H1 (cell line): ENCODE measurements at regions not wholly inside any gene's neighbourhood (a gene's known extent, or its start where the extent isn't known, plus 50 kb on each side); places are given as distances from the start of the nearest gene placed in this dataset.

ENCODE experiments used
- CTCF ChIA-PET: fragments of 300-600 bp; sonication (Branson Sonifier 250); formaldehyde crosslinking; loops from one replicate; lab custom pipeline; 2021; ENCODE audit not compliant: partially characterized antibody; lab: Charles Lee
- POLR2A ChIA-PET: fragments of 300-600 bp; sonication (Branson Sonifier 250); formaldehyde crosslinking; loops from one replicate; lab custom pipeline; 2021; ENCODE audit warnings: inconsistent platforms; ENCODE audit not compliant: partially characterized antibody; lab: Charles Lee
- DNase-seq, 2 experiments: peaks; one replicate each; pipeline versions ENCODE4 v3.0.0 to v3.0.0-alpha.2; 2010 to 2022; ENCODE audit warnings: low spot score in 2 of 2, low read depth in 1 of 2, mixed read lengths in 1 of 2
- FAIRE-seq: peaks from 2 replicates; lab custom pipeline; 2011; peaks lifted over from hg19 to GRCh38; lab: Jason Lieb, UNC
- H2AFZ ChIP-seq: 2 replicates; pipeline ENCODE4 v1.8.1; 2012; ENCODE audit warnings: low read length, inconsistent platforms
- H2AK5ac ChIP-seq: 2 replicates; pipeline ENCODE4 v1.6.1; 2013; ENCODE audit warnings: low read depth, low read length
- H2BK120ac ChIP-seq: replicated peaks from 2 replicates; pipeline ENCODE3; 2013; ENCODE audit warnings: low read depth, low read length, inconsistent platforms
- H2BK12ac ChIP-seq: 2 replicates; pipeline ENCODE4 v1.6.1; 2013; ENCODE audit warnings: low read depth, low read length
- H2BK15ac ChIP-seq: 2 replicates; pipeline ENCODE4 v1.6.1; 2013; ENCODE audit warnings: low read length
- H2BK20ac ChIP-seq: 2 replicates; pipeline ENCODE4 v1.6.1; 2013; ENCODE audit warnings: low read length
- H2BK5ac ChIP-seq: 2 replicates; pipeline ENCODE4 v1.6.1; 2013; ENCODE audit warnings: low read depth, low read length
- H3K14ac ChIP-seq: 2 replicates; pipeline ENCODE4 v1.6.1; 2013; ENCODE audit warnings: inconsistent platforms; ENCODE audit not compliant: insufficient read length
- H3K18ac ChIP-seq: 2 replicates; pipeline ENCODE4 v1.6.1; 2013; ENCODE audit warnings: low read length; ENCODE audit errors: extremely low read depth
- H3K23ac ChIP-seq: 2 replicates; pipeline ENCODE4 v1.6.1; 2013; ENCODE audit warnings: inconsistent platforms; ENCODE audit not compliant: insufficient read length
- H3K23me2 ChIP-seq: 2 replicates; pipeline ENCODE4 v1.6.1; 2013; ENCODE audit warnings: low read depth, low read length
- H3K27ac ChIP-seq: 2 replicates; pipeline ENCODE4 v1.6.1; 2011; ENCODE audit warnings: low read depth, low read length, inconsistent platforms
- H3K27me3 ChIP-seq, 4 experiments: replicated peaks in 1 of 4; 1 replicate in 1 of 4; 2 replicates in 3 of 4; pipeline versions ENCODE4 v1.6.1 to v1.8.1; 2011 to 2013; ENCODE audit warnings: low read length in 3 of 4, mild to moderate bottlenecking in 3 of 4, inconsistent platforms in 2 of 4, mixed read lengths in 2 of 4, moderate library complexity in 1 of 4; ENCODE audit not compliant: control insufficient read depth in 3 of 4, insufficient read depth in 3 of 4; ENCODE audit errors: extremely low read depth in 1 of 4
- H3K36me3 ChIP-seq, 4 experiments: 2 replicates each; pipeline versions ENCODE4 v1.6.1 to v1.8.1; 2011 to 2013; ENCODE audit warnings: mild to moderate bottlenecking in 4 of 4, low read length in 3 of 4, moderate library complexity in 2 of 4, control low read depth in 1 of 4, inconsistent platforms in 1 of 4; ENCODE audit not compliant: insufficient read depth in 4 of 4, control insufficient read depth in 2 of 4
- H3K4ac ChIP-seq: replicated peaks from 2 replicates; pipeline ENCODE3; 2013; ENCODE audit warnings: low read length, low read depth, mixed read lengths, inconsistent platforms; ENCODE audit not compliant: insufficient read length
- H3K4me1 ChIP-seq, 4 experiments: replicated peaks in 1 of 4; 1 replicate in 1 of 4; 2 replicates in 3 of 4; pipeline versions ENCODE4 v1.6.1 to v1.8.1; 2011 to 2013; ENCODE audit warnings: low read length in 3 of 4, inconsistent platforms in 2 of 4, mixed read lengths in 1 of 4; ENCODE audit not compliant: insufficient read depth in 4 of 4, control insufficient read depth in 3 of 4
- H3K4me2 ChIP-seq, 2 experiments: 2 replicates each; pipeline versions ENCODE4 v1.6.1 to v1.8.1; 2011 to 2013; ENCODE audit warnings: low read depth in 2 of 2, low read length in 2 of 2, control low read depth in 1 of 2, inconsistent platforms in 1 of 2, mild to moderate bottlenecking in 1 of 2; ENCODE audit not compliant: insufficient read depth in 1 of 2
- H3K4me3 ChIP-seq, 4 experiments: fragments of 200-600, 300-600 bp in 1 of 4; sonication (generic), shearing (Covaris generic), sonication (Bioruptor Twin) in 1 of 4; 2 replicates each; pipeline versions ENCODE4 v1.5.1 to v1.8.1; 2011 to 2016; ENCODE audit warnings: low read length in 4 of 4, low read depth in 3 of 4, control low read depth in 2 of 4, inconsistent platforms in 2 of 4, mild to moderate bottlenecking in 2 of 4, mixed read lengths in 1 of 4, moderate library complexity in 1 of 4; ENCODE audit not compliant: insufficient read depth in 2 of 4; ENCODE audit errors: extremely low read depth in 1 of 4
- H3K56ac ChIP-seq: replicated peaks from 2 replicates; pipeline ENCODE3; 2013; ENCODE audit warnings: low read depth, mild to moderate bottlenecking, mixed read lengths, low read length, inconsistent platforms; ENCODE audit not compliant: insufficient read length
- H3K79me1 ChIP-seq: 2 replicates; pipeline ENCODE4 v1.6.1; 2013; ENCODE audit warnings: low read depth, low read length, control low read depth
- H3K79me2 ChIP-seq, 2 experiments: 2 replicates each; pipeline versions ENCODE4 v1.6.1 to v1.8.1; 2012 to 2013; ENCODE audit warnings: low read length in 2 of 2, mild to moderate bottlenecking in 2 of 2, inconsistent platforms in 1 of 2; ENCODE audit not compliant: insufficient read depth in 2 of 2, control insufficient read depth in 1 of 2
- H3K9ac ChIP-seq, 4 experiments: replicated peaks in 1 of 4; 1 replicate in 1 of 4; 2 replicates in 3 of 4; pipeline versions ENCODE4 v1.6.1 to v1.8.1; 2011 to 2013; ENCODE audit warnings: low read depth in 3 of 4, low read length in 3 of 4, control low read depth in 2 of 4, mild to moderate bottlenecking in 2 of 4, moderate library complexity in 2 of 4, inconsistent platforms in 1 of 4; ENCODE audit errors: extremely low read depth in 1 of 4
- H3K9me3 ChIP-seq, 2 experiments: 2 replicates each; pipeline versions ENCODE4 v1.6.1 to v1.8.1; 2012 to 2013; ENCODE audit warnings: mild to moderate bottlenecking in 2 of 2, moderate library complexity in 2 of 2, control low read depth in 1 of 2, inconsistent platforms in 1 of 2, low read depth in 1 of 2, low read length in 1 of 2, mixed read lengths in 1 of 2; ENCODE audit not compliant: insufficient read depth in 2 of 2
- H4K20me1 ChIP-seq, 2 experiments: replicated peaks in 1 of 2; 2 replicates each; pipeline versions ENCODE3 to v1.8.1; 2011 to 2013; ENCODE audit warnings: inconsistent platforms in 2 of 2, low read length in 2 of 2, mild to moderate bottlenecking in 1 of 2; ENCODE audit not compliant: insufficient read depth in 2 of 2, control insufficient read depth in 1 of 2
- H4K5ac ChIP-seq: 2 replicates; pipeline ENCODE4 v1.6.1; 2013; ENCODE audit warnings: low read length, low read depth, mixed read lengths, inconsistent platforms; ENCODE audit not compliant: insufficient read length
- H4K8ac ChIP-seq: 2 replicates; pipeline ENCODE4 v1.8.0; 2013; ENCODE audit warnings: mild to moderate bottlenecking, moderate library complexity, low read length, inconsistent platforms; ENCODE audit not compliant: insufficient read depth; ENCODE audit errors: extremely low read depth
- H4K91ac ChIP-seq: replicated peaks from 2 replicates; pipeline ENCODE3; 2013; ENCODE audit warnings: low read length, mixed read lengths, inconsistent platforms; ENCODE audit not compliant: insufficient read length
- CHD1 ChIP-seq: IDR thresholded peaks from 2 replicates; pipeline ENCODE4 v1.6.1; 2012; ENCODE audit warnings: low read depth, low read length, improper control_type of control experiment
- EP300 ChIP-seq, 2 experiments: IDR thresholded peaks; 1 replicate in 1 of 2; 2 replicates in 1 of 2; pipeline ENCODE4 v1.6.1; 2011 to 2012; ENCODE audit warnings: low read depth in 2 of 2, low read length in 2 of 2, mild to moderate bottlenecking in 2 of 2, borderline replicate concordance in 1 of 2, inconsistent platforms in 1 of 2, moderate library complexity in 1 of 2
- POLR2AphosphoS5 ChIP-seq: IDR thresholded peaks from 2 replicates; pipeline ENCODE4 v1.6.1; 2011; ENCODE audit warnings: low read depth, low read length
- RFX5 ChIP-seq: IDR thresholded peaks from 2 replicates; pipeline ENCODE4 v1.6.1; 2011; ENCODE audit warnings: low read depth, low read length, improper control_type of control experiment, borderline replicate concordance
- SP2 ChIP-seq: IDR thresholded peaks from 2 replicates; pipeline ENCODE4 v1.6.1; 2012; ENCODE audit warnings: mild to moderate bottlenecking, low read length, inconsistent platforms
- YY1 ChIP-seq: IDR thresholded peaks from 2 replicates; pipeline ENCODE4 v1.6.1; 2011; ENCODE audit warnings: low read depth, mild to moderate bottlenecking, low read length
- ZNF274 ChIP-seq: IDR thresholded peaks from 2 replicates; pipeline ENCODE4 v1.7.0; 2012; ENCODE audit warnings: low read length, borderline replicate concordance; ENCODE audit errors: extremely low read depth
- WGBS, 2 experiments: shearing (Covaris generic) in 1 of 2; methylation state at CpG; one replicate each; pipeline versions ENCODE4 v1.1.6 to v1.1.7; 2013 to 2015; ENCODE audit warnings: low lambda C conversion rate in 2 of 2, mixed read lengths in 2 of 2, inconsistent platforms in 1 of 2, low coverage in 1 of 2, missing lambda C conversion rate in 1 of 2; ENCODE audit not compliant: insufficient replicate concordance in 2 of 2, insufficient coverage in 1 of 2, insufficient read length in 1 of 2; ENCODE audit errors: extremely low coverage in 1 of 2, missing lambda C conversion rate in 1 of 2; 5-methylcytosine and 5-hydroxymethylcytosine counted together

DNA sequence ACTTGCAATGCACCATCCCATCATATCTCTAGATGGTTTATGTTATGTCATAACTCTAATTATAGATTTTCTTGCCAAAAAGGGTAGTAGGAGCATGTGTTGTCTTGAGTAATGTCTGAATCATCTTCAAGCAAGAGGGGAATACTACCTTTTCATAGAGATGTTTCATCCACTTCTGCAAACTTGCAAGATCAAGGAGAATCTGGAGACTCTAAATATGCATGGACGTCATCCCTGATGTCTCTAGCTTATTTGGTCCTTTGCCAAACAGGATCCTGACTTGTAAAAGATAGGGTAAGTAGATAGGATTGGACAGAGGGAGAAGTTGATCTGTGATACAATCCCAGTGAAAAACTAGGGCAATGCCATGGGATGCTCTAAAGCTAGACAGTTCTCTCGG is 246.5 kb downstream of the DMRTA1 start:
- Histone ChIP-seq H2BK120ac (no peak overlapping the region), H4K20me1 (no peaks in the 10 kb centered on the region), H3K23me2 (no peaks in the 10 kb centered on the region; the same call in 1 of the 2 replicates), H3K27ac (no peak overlapping the region), H3K14ac (no peak overlapping the region), H3K56ac (no peak overlapping the region), H3K18ac (no peak overlapping the region), H2AFZ (no peak overlapping the region), H2BK5ac (no peak overlapping the region), H3K9me3 (no peaks in the 10 kb centered on the region), H4K5ac (no peak overlapping the region), H4K91ac (no peak overlapping the region), H2AK5ac (no peak overlapping the region), H2BK15ac (no peak overlapping the region), H3K4me3 (no peak overlapping the region), H3K4me2 (no peak overlapping the region), H3K27me3 (no peaks in the 10 kb centered on the region), H3K4ac (no peak overlapping the region), H2BK20ac (no peak overlapping the region), H4K8ac (no peak overlapping the region), H3K36me3 (no peaks in the 10 kb centered on the region), H2BK12ac (no peak overlapping the region), H3K23ac (no peak overlapping the region), H3K4me1 (no peaks in the 10 kb centered on the region), H3K9ac (no peak overlapping the region), H3K79me1 (no peaks in the 10 kb centered on the region), H3K79me2 (no peaks in the 10 kb centered on the region)
- WGBS, 2 experiments = 91% methylated on average over 2 of the region's 2 CpGs; no CpG with 5 or more reads in 1 of the 2 experiments
- TF ChIP-seq POLR2AphosphoS5 = no peak
- TF ChIP-seq RFX5 = no peak
- no peak for TF ChIP-seq CHD1
- TF ChIP-seq YY1 = no peak
- TF ChIP-seq ZNF274 = no peak
- no peak for TF ChIP-seq SP2
- TF ChIP-seq EP300 (IDR thresholded peaks at IDR 0.05; ENCODE audit: borderline replicate concordance in 1 of 2, low read depth in 2 of 2, low read length in 2 of 2) = no peak
- FAIRE-seq (no peak), DNase-seq (no peak)
- CTCF ChIA-PET = interaction anchor here (1.5 kb wide), 1 partner anchor 20 kb away, joined by 3 read pairs; no protein-coding TSS in a partner anchor
- POLR2A ChIA-PET = no interaction called here
